GM23248 (cell line): ENCODE measurements at regions not wholly inside any gene's neighbourhood (a gene's known extent, or its start where the extent isn't known, plus 50 kb on each side); places are given as distances from the start of the nearest gene placed in this dataset.
"Not testable (repeated sequence)": the region's sequence is repeated elsewhere in the genome, so short reads cannot be mapped to it uniquely, and the experiment has no call there.

ENCODE experiments used
- DNase-seq: peaks from one replicate; pipeline ENCODE4 v3.0.0-alpha.2; 2015
- H2AFZ ChIP-seq: fragments of 200-600 bp; sonication (generic); 2 replicates; pipeline ENCODE4 v1.6.1; 2016; ENCODE audit warnings: antibody characterized with exemption
- H3F3A ChIP-seq: fragments of 200-600 bp; sonication (generic); 2 replicates; pipeline ENCODE4 v1.6.1; 2016; ENCODE audit warnings: mild to moderate bottlenecking, antibody characterized with exemption, mixed run types; ENCODE audit not compliant: insufficient read depth
- H3K27ac ChIP-seq: fragments of 200-600 bp; sonication (generic); 2 replicates; pipeline ENCODE4 v1.5.1; 2016; ENCODE audit warnings: mild to moderate bottlenecking
- H3K27me3 ChIP-seq: fragments of 200-600 bp; sonication (generic); replicated peaks from 2 replicates; pipeline ENCODE4 v1.6.1; 2016; ENCODE audit warnings: mild to moderate bottlenecking; ENCODE audit not compliant: insufficient read depth
- H3K36me3 ChIP-seq: fragments of 200-600 bp; sonication (generic); 2 replicates; pipeline ENCODE4 v1.6.1; 2016; ENCODE audit warnings: low read depth, mild to moderate bottlenecking
- H3K4me1 ChIP-seq: fragments of 200-600 bp; sonication (generic); 2 replicates; pipeline ENCODE4 v1.6.1; 2016; ENCODE audit warnings: mild to moderate bottlenecking; ENCODE audit not compliant: insufficient read depth
- H3K4me2 ChIP-seq: fragments of 200-600 bp; sonication (generic); one replicate; pipeline ENCODE4 v1.6.1; 2016; ENCODE audit warnings: mild to moderate bottlenecking; ENCODE audit not compliant: unreplicated experiment
- H3K4me3 ChIP-seq: fragments of 200-600 bp; sonication (generic); 2 replicates; pipeline ENCODE4 v1.5.1; 2016; ENCODE audit warnings: mild to moderate bottlenecking
- H3K79me2 ChIP-seq: fragments of 200-600 bp; sonication (generic); 2 replicates; pipeline ENCODE4 v1.6.1; 2016; ENCODE audit warnings: mild to moderate bottlenecking; ENCODE audit not compliant: insufficient read depth
- H3K9ac ChIP-seq: fragments of 200-600 bp; sonication (generic); 2 replicates; pipeline ENCODE4 v1.6.1; 2016; ENCODE audit warnings: mild to moderate bottlenecking
- H3K9me2 ChIP-seq: fragments of 200-600 bp; sonication (generic); 2 replicates; pipeline ENCODE4 v1.6.1; 2016; ENCODE audit warnings: mixed run types, mild to moderate bottlenecking, moderate library complexity; ENCODE audit not compliant: insufficient read depth
- H3K9me3 ChIP-seq: fragments of 200-600 bp; sonication (generic); one replicate; pipeline ENCODE4 v1.6.1; 2017; ENCODE audit warnings: low read depth
- H4K20me1 ChIP-seq: fragments of 200-600 bp; sonication (generic); 2 replicates; pipeline ENCODE4 v1.6.0; 2016; ENCODE audit not compliant: insufficient read depth
- EZH2 ChIP-seq: fragments of 200-600 bp; sonication (generic); IDR thresholded peaks from 2 replicates; pipeline ENCODE4 v1.6.1; 2018; ENCODE audit warnings: antibody characterized with exemption, mild to moderate bottlenecking; ENCODE audit not compliant: insufficient read depth, poor library complexity, severe bottlenecking
- EZH2phosphoT487 ChIP-seq: fragments of 200-600 bp; sonication (generic); IDR thresholded peaks from 2 replicates; pipeline ENCODE4 v1.6.1; 2018; ENCODE audit warnings: antibody characterized with exemption, moderate library complexity, mild to moderate bottlenecking, low read depth; ENCODE audit not compliant: insufficient read depth
- WGBS, 2 experiments: methylation state at CpG; one replicate each; pipeline ENCODE4 v1.1.6; 2015 to 2017; ENCODE audit warnings: low lambda C conversion rate in 2 of 2, low coverage in 1 of 2; ENCODE audit errors: missing lambda C conversion rate in 2 of 2; 5-methylcytosine and 5-hydroxymethylcytosine counted together
- in situ Hi-C: fragments of 300-500 bp; cut with MboI; formaldehyde crosslinking; loops from 2 replicates; pipeline ENCODE4 v1.15.0; 2020

DNA sequence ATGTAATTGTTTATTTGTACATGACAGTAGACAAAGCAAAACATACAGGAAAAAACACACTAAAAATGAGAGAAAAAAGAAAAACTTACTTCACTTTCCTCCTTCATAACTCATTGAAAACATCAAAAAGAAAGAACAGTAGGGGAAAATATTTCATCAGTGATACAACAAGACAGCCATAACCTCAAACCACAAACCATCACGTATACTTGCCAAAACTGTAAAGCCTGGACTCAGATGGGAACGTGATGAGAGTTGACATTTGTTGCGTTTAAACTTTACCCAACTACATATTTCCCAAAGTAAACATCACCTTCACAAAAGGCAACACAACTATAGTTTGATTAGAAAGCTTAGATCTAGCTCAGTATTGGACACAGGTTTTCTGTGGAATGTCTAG lies 278.2 kb upstream of the COL3A1 start:
- Histone ChIP-seq H3K36me3 (no peaks in the 10 kb centered on the region), H3K9me2 (no peaks in the 10 kb centered on the region), H3K4me2 (peak overlapping the region; percentile 42), H3K27ac (no peak overlapping the region), H3K4me3 (0 out of 2 replicates have a peak overlapping the region, but pooled peaks have one; percentile 4), H3K9ac (no peak overlapping the region), H3F3A (peaks cover 3% of the 10 kb centered on the region), H3K4me1 (peaks cover 10% of the 10 kb centered on the region), H2AFZ (no peak overlapping the region), H4K20me1 (no peaks in the 10 kb centered on the region), H3K27me3 (no peaks in the 10 kb centered on the region), H3K9me3 (no peaks in the 10 kb centered on the region), H3K79me2 (no peaks in the 10 kb centered on the region)
- 2 to 6% methylated on average over 3 of the region's 3 CpGs for WGBS, 2 experiments
- TF ChIP-seq EZH2 (no peak), EZH2phosphoT487 (no peak)
- DNase-seq, result peak; percentile 54
- in situ Hi-C loops, result no loop called here

DNA sequence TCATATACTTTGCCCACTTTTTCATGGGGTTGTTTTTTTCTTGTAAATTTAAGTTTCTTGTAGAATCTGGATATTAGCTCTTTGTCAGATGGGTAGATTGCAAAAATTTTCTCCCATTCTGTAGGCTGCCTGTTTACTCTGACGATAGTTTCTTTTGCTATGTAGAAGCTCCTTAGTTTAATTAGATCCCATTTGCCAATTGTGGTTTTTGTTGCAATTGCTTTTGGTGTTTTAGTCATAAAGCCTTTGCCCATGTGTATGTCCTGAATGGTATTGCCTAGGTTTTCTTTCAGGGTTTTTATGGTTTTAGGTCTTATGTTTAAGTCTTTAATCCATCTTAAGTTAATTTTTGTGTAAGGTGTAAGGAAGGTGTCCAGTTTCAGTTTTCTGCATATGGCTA lies 276.0 kb upstream of the COL3A1 start:
- H3K36me3 ChIP-seq, H3K9me3 ChIP-seq, H3K27me3 ChIP-seq, H4K20me1 ChIP-seq, H3F3A ChIP-seq, H3K27ac ChIP-seq, H3K9ac ChIP-seq, H3K4me2 ChIP-seq, H3K4me3 ChIP-seq, H3K79me2 ChIP-seq, in situ Hi-C loops, H2AFZ ChIP-seq, H3K9me2 ChIP-seq: not testable (repeated sequence)
- 80 to 89% methylated on average over 1 of the region's 1 CpG for WGBS, 2 experiments
- peaks cover 19% of the 10 kb centered on the region for H3K4me1 ChIP-seq
- peak; percentile 9 for DNase-seq

DNA sequence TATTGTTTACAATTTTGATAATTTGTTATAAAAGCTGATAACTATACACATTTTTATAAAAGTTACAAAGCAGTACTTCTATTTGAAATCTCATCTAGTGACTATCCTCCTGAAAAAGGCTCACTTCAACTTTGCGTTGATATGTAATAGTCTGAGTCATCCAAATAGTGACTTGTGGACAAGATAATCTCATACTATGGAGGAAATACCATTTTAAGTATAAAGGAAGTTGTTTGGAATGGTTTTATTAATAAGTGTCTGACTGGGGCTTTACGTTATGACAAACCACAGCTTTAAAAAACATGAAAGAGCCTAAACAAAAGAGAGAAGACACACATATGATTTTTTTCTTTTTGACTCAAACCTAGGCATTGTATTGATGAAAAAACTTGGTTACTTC lies 272.3 kb upstream of the COL3A1 start:
- Histone ChIP-seq H3K4me2 (no peak overlapping the region), H3K27me3 (no peaks in the 10 kb centered on the region), H3K4me3 (no peak overlapping the region), H3F3A (no peaks in the 10 kb centered on the region; the same call in 1 of the 2 replicates), H2AFZ (no peak overlapping the region), H4K20me1 (no peaks in the 10 kb centered on the region), H3K9ac (no peak overlapping the region), H3K9me3 (no peaks in the 10 kb centered on the region), H3K4me1 (peaks cover 9% of the 10 kb centered on the region; the same call in 1 of the 2 replicates), H3K9me2 (no peaks in the 10 kb centered on the region), H3K27ac (no peak overlapping the region), H3K36me3 (no peaks in the 10 kb centered on the region), H3K79me2 (no peaks in the 10 kb centered on the region)
- 19 to 23% methylated on average over 2 of the region's 2 CpGs for WGBS, 2 experiments
- DNase-seq, result peak; percentile 71
- in situ Hi-C loops, result no loop called here
- TF ChIP-seq EZH2phosphoT487 (no peak), EZH2 (no peak)

DNA sequence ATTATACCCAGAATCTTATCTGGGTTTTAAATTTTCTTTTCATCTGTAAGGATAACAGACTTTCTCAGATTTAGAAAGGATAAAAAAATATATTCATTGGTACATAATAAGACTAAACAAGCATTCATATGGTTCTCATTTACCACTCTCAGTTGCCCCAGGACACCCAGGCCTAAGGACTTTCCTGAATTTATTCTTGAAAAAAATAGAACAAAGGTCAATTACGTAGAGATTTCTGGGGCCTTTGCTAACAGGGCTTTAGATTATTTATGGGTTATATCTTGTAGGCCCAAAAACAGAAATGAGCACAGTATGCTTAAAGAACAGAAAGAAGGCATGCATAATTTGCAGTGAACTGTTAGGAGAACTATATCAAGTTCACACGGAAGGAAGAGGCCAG lies 269.0 kb upstream of the COL3A1 start:
- no peak overlapping the region for H3K4me3 ChIP-seq
- H3K9ac ChIP-seq, result no peak overlapping the region
- no peaks in the 10 kb centered on the region for H3K27me3 ChIP-seq
- H3F3A ChIP-seq, result no peaks in the 10 kb centered on the region; the same call in 1 of the 2 replicates
- no peak overlapping the region for H3K4me2 ChIP-seq
- H3K36me3 ChIP-seq, result no peaks in the 10 kb centered on the region
- TF ChIP-seq EZH2, result no peak
- no peak for TF ChIP-seq EZH2phosphoT487
- no peak overlapping the region for H3K27ac ChIP-seq
- 57 to 63% methylated on average over 2 of the region's 2 CpGs for WGBS, 2 experiments
- no peak for DNase-seq
- no peak overlapping the region; the same call in 1 of the 2 replicates for H2AFZ ChIP-seq
- in situ Hi-C loops, result no loop called here
- no peaks in the 10 kb centered on the region for H4K20me1 ChIP-seq
- peaks cover 9% of the 10 kb centered on the region; the same call in 1 of the 2 replicates for H3K4me1 ChIP-seq
- no peaks in the 10 kb centered on the region for H3K9me2 ChIP-seq
- no peaks in the 10 kb centered on the region for H3K9me3 ChIP-seq
- no peaks in the 10 kb centered on the region for H3K79me2 ChIP-seq

DNA sequence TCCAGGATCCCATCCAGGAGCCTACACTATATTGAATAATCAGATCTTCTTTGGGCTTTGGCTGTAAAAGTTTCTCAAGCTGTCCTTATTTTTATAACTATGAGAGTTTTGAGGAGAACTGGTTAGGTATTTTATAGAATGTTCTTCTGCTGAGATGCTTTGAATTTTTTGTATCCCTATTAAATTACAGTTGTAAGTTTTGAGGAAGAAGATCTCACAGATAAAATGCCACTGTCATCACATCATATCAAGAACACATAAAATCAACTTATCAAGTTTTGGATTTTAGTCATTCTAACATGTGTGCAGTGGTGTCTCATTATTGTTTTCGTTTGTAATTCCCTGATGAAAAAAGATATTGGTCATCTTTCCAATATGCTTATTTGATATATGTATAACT lies 260.2 kb upstream of the COL3A1 start:
- Histone ChIP-seq H4K20me1 (no peaks in the 10 kb centered on the region), H3K4me1 (no peaks in the 10 kb centered on the region), H3F3A (no peaks in the 10 kb centered on the region), H3K9me2 (no peaks in the 10 kb centered on the region), H3K9ac (no peak overlapping the region), H3K79me2 (no peaks in the 10 kb centered on the region), H3K36me3 (no peaks in the 10 kb centered on the region), H3K27me3 (no peaks in the 10 kb centered on the region), H3K4me2 (no peak overlapping the region), H3K9me3 (no peaks in the 10 kb centered on the region), H3K27ac (no peak overlapping the region), H2AFZ (no peak overlapping the region), H3K4me3 (no peak overlapping the region)
- WGBS, 2 experiments, result 46 to 59% methylated on average over 1 of the region's 1 CpG
- in situ Hi-C loops, result no loop called here
- no peak for TF ChIP-seq EZH2phosphoT487
- TF ChIP-seq EZH2, result no peak
- DNase-seq, result no peak
